ENCODE measurements at regions not wholly inside any gene's neighbourhood (a gene's known extent, or its start where the extent isn't known, plus 50 kb on each side); places are given as distances from the start of the nearest gene placed in this dataset.

GRCh38 chr2:216796115-216796840 is 63.6 kb downstream of the TNP1 start (continued):
- TF ChIP-seq CHD7 (IDR thresholded peaks at IDR 0.05; ENCODE audit: insufficient replicate concordance, low read length) (no peak), MAFK (IDR thresholded peaks at IDR 0.05; ENCODE audit: low read depth, low read length) (no peak)

All from H1 (cell line).